Gastrocnemius medialis (tissue), 4 donors: ENCODE measurements at regions not wholly inside any gene's neighbourhood (a gene's known extent, or its start where the extent isn't known, plus 50 kb on each side); places are given as distances from the start of the nearest gene placed in this dataset.

ENCODE experiments used
- ATAC-seq, 2 donors: fragments of 150-250 bp; one replicate each; pipeline ENCODE4 v1.9.1; 2016
- DNase-seq, 2 donors: peaks; one replicate each; pipeline ENCODE4 v3.0.0-alpha.2; 2019
- H3K27ac ChIP-seq, 4 donors: fragments of 200-600 bp; sonication (generic); 1 replicate in 1 of 4; 2 replicates in 3 of 4; pipeline ENCODE4 v1.5.1; 2016 to 2018; ENCODE audit warnings: mild to moderate bottlenecking in 2 of 4, moderate library complexity in 1 of 4
- H3K27me3 ChIP-seq, 3 donors: fragments of 200-600 bp; sonication (generic) in 2 of 3; 1 replicate in 1 of 3; 2 replicates in 2 of 3; pipeline versions ENCODE4 v1.5.1 to v1.6.0; 2016 to 2019; ENCODE audit warnings: mild to moderate bottlenecking in 1 of 3, moderate library complexity in 1 of 3
- H3K36me3 ChIP-seq, 2 donors: fragments of 200-600 bp; sonication (generic) in 1 of 2; one replicate each; pipeline ENCODE4 v1.5.1; 2017 to 2018
- H3K4me1 ChIP-seq, 2 donors: fragments of 200-600 bp; sonication (generic) in 1 of 2; one replicate each; pipeline ENCODE4 v1.5.1; 2016 to 2017; ENCODE audit warnings: mild to moderate bottlenecking in 2 of 2
- H3K4me3 ChIP-seq, 4 donors: fragments of 200-600 bp; sonication (generic) in 3 of 4; 1 replicate in 1 of 4; 2 replicates in 3 of 4; pipeline ENCODE4 v1.5.1; 2016 to 2019; ENCODE audit warnings: mild to moderate bottlenecking in 2 of 4
- H3K9me3 ChIP-seq, 3 donors: fragments of 200-600 bp; sonication (generic) in 2 of 3; 1 replicate in 1 of 3; 2 replicates in 2 of 3; pipeline ENCODE4 v1.5.1; 2016 to 2019
- POLR2A ChIP-seq, 2 donors: fragments of 450-650 bp; IDR thresholded peaks; one replicate each; pipeline ENCODE4 v1.6.1; 2017; ENCODE audit warnings: antibody characterized with exemption in 2 of 2, mild to moderate bottlenecking in 2 of 2, moderate library complexity in 2 of 2
- in situ Hi-C, 4 donors: fragments of 200-750 bp; cut with MboI; loops; one replicate each; pipeline versions ENCODE4 v1.15.0 to v1.8.0; 2017; ENCODE audit warnings: low sequenced_read_pairs in 4 of 4
- intact Hi-C: fragments of 100-400 bp; cut with DNase I; formaldehyde crosslinking; loops from one replicate; pipeline ENCODE4 v1.15.1; 2023; ENCODE audit warnings: low total_unique reads
- TF ChIP-seq, protein P1 (sequence below), 5 experiments: fragments of 450-650 bp in 3 of 5; fragments of 200-600 bp in 2 of 5; sonication (generic) in 2 of 5; IDR thresholded peaks in 4 of 5; conservative IDR thresholded peaks in 1 of 5; 1 replicate in 4 of 5; 2 replicates in 1 of 5; pipeline ENCODE4 v1.5.1; 2016 to 2019; ENCODE audit warnings: antibody characterized with exemption in 5 of 5, mild to moderate bottlenecking in 3 of 5, moderate library complexity in 3 of 5

DNA sequence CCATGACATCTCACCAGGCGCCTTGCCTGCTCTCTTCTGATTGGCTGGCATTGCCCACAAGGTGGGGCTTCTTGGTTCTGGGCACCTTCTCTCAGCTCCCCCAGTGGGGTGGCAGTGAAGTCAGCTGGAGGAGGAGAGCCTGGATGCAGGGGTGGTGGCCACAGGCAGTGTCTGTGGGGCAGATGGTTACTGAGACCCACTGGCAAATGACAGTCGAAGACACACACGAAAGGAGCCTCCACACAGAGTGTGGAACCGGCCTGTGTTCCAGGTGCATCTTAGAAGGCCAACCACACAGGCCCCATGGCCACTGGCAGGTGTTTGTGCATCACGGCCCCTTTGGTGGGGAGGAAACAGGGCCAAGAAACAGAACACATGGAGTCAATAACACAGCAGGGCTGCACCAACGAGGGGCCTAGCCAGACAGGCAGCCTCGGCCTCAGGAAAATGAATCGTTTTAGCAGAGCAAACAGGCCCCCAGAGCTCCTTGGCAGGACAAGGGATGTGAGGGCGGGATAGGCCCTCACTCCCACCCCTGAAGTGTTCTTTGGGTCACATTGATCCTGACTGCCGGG, 683.4 kb downstream of the TBC1D22A start:
- Histone ChIP-seq H3K36me3 (no peaks in the 10 kb centered on the region), H3K27me3 (no peaks in the 10 kb centered on the region), H3K27ac (no peak overlapping the region), H3K4me3 (no peak overlapping the region), H3K9me3 (no peaks in the 10 kb centered on the region), H3K4me1 (no peaks in the 10 kb centered on the region)
- ATAC-seq: no peak
- intact Hi-C loops: no loop called here
- in situ Hi-C loops: no loop called here
- no peak for TF ChIP-seq POLR2A (IDR thresholded peaks at IDR 0.05)
- TF ChIP-seq, protein P1, sequence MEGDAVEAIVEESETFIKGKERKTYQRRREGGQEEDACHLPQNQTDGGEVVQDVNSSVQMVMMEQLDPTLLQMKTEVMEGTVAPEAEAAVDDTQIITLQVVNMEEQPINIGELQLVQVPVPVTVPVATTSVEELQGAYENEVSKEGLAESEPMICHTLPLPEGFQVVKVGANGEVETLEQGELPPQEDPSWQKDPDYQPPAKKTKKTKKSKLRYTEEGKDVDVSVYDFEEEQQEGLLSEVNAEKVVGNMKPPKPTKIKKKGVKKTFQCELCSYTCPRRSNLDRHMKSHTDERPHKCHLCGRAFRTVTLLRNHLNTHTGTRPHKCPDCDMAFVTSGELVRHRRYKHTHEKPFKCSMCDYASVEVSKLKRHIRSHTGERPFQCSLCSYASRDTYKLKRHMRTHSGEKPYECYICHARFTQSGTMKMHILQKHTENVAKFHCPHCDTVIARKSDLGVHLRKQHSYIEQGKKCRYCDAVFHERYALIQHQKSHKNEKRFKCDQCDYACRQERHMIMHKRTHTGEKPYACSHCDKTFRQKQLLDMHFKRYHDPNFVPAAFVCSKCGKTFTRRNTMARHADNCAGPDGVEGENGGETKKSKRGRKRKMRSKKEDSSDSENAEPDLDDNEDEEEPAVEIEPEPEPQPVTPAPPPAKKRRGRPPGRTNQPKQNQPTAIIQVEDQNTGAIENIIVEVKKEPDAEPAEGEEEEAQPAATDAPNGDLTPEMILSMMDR (IDR thresholded peaks at IDR 0.05 in 4 of 5, conservative IDR thresholded peaks at IDR 0.05 in 1 of 5): no peak
- no peak for DNase-seq

DNA sequence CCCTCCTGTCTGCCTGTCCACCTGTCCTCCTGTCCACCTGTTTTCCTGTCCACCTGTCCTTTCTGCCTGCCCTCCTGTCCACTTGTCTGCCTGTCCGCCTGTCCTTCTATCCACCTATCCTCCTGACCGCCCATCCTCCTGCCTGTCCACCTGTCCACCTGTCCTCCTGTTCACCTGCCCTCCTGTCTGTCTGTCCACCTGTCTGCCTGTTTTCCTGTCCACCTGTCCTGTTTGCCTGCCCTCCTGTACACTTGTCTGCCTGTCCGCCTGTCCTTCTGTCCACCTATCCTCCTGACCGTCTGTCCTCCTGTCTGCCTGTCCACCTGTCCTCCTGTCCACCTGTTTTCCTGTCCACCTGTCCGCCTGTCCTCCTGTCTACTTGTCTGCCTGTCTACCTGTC, 682.8 kb downstream of the TBC1D22A start:
- H3K36me3 ChIP-seq: no peaks in the 10 kb centered on the region
- intact Hi-C loops (no loop called here), in situ Hi-C loops (no loop called here)
- no peak overlapping the region for H3K27ac ChIP-seq
- ATAC-seq (no peak), DNase-seq (no peak)
- no peak for TF ChIP-seq POLR2A (IDR thresholded peaks at IDR 0.05)
- TF ChIP-seq, protein P1 (IDR thresholded peaks at IDR 0.05 in 4 of 5, conservative IDR thresholded peaks at IDR 0.05 in 1 of 5): no peak
- no peaks in the 10 kb centered on the region for H3K9me3 ChIP-seq
- H3K27me3 ChIP-seq: no peaks in the 10 kb centered on the region
- H3K4me3 ChIP-seq: no peak overlapping the region
- no peaks in the 10 kb centered on the region for H3K4me1 ChIP-seq

DNA sequence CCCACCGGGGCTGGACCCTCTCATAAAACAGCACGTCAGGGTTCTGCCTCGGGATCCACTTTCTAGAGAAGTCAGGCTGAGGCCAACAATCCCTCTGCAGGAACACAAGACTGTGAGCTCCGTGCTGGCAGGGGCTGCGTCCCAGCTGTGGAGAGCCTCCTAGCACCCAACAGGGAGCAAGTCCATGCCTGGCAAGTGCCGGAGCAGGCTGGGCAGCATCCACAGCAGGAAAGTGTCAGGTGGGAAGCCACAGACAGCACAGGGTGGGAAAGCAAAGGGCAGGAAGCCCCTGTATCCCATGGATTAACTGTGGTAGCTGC, 682.3 kb downstream of the TBC1D22A start:
- no peaks in the 10 kb centered on the region for H3K9me3 ChIP-seq
- H3K4me3 ChIP-seq: no peak overlapping the region
- in situ Hi-C loops: no loop called here
- TF ChIP-seq, protein P1 (IDR thresholded peaks at IDR 0.05 in 4 of 5, conservative IDR thresholded peaks at IDR 0.05 in 1 of 5): no peak
- no peak for TF ChIP-seq POLR2A (IDR thresholded peaks at IDR 0.05)
- no peak overlapping the region for H3K27ac ChIP-seq
- ATAC-seq (no peak), DNase-seq (no peak)
- no peaks in the 10 kb centered on the region for H3K36me3 ChIP-seq
- intact Hi-C loops: no loop called here
- H3K27me3 ChIP-seq: no peaks in the 10 kb centered on the region
- no peaks in the 10 kb centered on the region for H3K4me1 ChIP-seq

DNA sequence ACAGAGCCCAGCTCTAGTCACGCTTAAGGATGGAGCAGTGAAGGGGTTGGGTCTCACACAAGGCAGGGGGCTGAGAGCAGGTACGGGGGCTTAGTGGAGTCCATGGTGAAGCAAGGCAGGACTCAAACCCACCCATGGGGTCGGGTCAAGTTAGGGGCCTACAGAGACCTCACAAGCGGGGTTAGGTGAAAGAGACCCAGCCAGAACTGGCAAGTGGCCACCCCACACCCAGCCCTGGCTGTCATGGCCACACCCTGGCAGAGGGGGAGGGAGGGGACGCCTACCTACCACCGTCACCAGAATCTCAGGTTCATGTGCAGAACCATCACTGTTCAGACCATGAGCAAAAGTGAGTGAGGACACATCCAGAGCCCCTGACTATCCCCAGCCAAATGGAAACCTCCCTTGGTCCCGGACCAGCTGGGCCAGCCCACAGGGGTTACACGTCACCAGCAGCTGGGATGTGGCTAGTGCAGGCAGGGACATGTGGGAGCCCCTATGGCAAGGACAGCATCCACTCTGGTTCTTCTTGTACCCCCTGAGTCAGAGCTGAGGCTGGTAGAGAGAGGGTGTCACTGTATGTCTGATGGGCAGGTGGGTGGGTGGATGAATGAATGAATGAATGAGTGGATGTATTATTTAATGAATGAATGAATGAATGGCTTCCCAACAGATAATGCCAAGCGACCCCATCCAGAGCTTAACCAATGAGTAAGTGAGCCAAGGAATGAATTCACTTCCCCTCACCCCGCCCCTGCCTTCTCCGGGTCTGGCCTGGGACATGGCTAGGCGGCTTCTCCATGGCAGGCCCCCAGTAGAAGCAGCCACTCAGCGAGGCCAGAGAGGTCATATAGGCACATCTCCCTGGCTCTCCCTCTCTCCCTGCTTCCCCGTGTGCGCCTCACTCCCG, 681.6 kb downstream of the TBC1D22A start:
- H3K27me3 ChIP-seq: no peaks in the 10 kb centered on the region
- intact Hi-C loops: no loop called here
- DNase-seq: no peak
- no peaks in the 10 kb centered on the region for H3K9me3 ChIP-seq
- H3K36me3 ChIP-seq: no peaks in the 10 kb centered on the region
- H3K27ac ChIP-seq: no peak overlapping the region
- no peak overlapping the region for H3K4me3 ChIP-seq
- ATAC-seq: no peak
- H3K4me1 ChIP-seq: no peaks in the 10 kb centered on the region
- in situ Hi-C loops: no loop called here
- no peak for TF ChIP-seq POLR2A (IDR thresholded peaks at IDR 0.05)
- TF ChIP-seq, protein P1 (IDR thresholded peaks at IDR 0.05 in 4 of 5, conservative IDR thresholded peaks at IDR 0.05 in 1 of 5): no peak
